Posterior cingulate gyrus (tissue), 11 donors: ENCODE measurements at regions not wholly inside any gene's neighbourhood (a gene's known extent, or its start where the extent isn't known, plus 50 kb on each side); places are given as distances from the start of the nearest gene placed in this dataset.
"Not testable (repeated sequence)": the region's sequence is repeated elsewhere in the genome, so short reads cannot be mapped to it uniquely, and the experiment has no call there.

ENCODE experiments used
- DNase-seq, 10 donors: peaks; one replicate each; pipeline versions ENCODE4 v3.0.0 to v3.0.0-alpha.2; 2020 to 2021; ENCODE audit warnings: mixed read lengths in 3 of 10
- intact Hi-C: fragments of 100-400 bp; cut with DNase I; formaldehyde crosslinking; loops from one replicate; pipeline ENCODE4 v1.15.1; 2023

GRCh38 chr9:106172265-106172664 is 477.9 kb downstream of the TMEM38B start:
- no peak for DNase-seq
- intact Hi-C loops, result no loop called here

GRCh38 chr9:106174346-106174745 is 480.0 kb downstream of the TMEM38B start:
- DNase-seq, result no peak
- intact Hi-C loops, result no loop called here

DNA sequence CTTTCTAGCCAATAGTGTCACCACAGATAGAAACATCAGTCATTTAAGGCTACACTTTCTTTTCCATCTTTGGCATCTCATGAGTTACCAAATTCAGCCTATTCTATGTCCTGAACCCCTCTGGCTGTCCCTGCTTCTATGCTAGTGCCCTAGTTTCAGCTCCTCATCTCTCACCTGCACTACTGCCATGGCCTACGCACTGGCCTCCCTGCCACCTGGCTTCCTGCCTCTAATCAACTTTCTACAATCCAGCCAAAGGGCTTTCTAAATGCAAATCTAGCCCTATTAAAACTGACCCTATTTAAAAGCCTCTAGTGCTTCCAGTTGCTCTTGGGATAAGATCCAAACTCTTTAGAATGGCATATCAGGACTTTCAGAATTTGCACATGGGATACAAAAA is 482.9 kb downstream of the TMEM38B start:
- DNase-seq, result peak in 4 of 10 donors; percentile 13 to 78 (median 42)
- intact Hi-C loops, result no loop called here

DNA sequence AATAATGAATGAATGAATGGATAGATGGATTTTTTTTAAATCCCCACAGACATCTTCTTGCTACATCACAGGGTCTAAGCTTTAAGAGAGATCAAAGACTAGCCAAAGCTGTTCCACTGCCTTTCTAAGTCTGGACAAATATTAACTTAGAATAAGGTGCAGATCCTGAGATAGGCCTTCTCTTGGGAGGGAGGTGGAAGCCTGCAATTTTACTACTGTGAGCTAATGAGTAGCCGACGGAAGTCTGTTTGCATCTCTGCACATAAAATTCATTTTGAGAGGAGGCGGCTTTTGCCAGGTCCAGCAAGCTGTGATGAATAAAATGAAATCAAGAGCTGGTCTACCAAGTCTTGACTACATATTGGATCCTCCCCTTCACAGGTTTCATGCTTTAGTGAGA is 484.9 kb downstream of the TMEM38B start:
- intact Hi-C loops, result no loop called here
- DNase-seq, result no peak

DNA sequence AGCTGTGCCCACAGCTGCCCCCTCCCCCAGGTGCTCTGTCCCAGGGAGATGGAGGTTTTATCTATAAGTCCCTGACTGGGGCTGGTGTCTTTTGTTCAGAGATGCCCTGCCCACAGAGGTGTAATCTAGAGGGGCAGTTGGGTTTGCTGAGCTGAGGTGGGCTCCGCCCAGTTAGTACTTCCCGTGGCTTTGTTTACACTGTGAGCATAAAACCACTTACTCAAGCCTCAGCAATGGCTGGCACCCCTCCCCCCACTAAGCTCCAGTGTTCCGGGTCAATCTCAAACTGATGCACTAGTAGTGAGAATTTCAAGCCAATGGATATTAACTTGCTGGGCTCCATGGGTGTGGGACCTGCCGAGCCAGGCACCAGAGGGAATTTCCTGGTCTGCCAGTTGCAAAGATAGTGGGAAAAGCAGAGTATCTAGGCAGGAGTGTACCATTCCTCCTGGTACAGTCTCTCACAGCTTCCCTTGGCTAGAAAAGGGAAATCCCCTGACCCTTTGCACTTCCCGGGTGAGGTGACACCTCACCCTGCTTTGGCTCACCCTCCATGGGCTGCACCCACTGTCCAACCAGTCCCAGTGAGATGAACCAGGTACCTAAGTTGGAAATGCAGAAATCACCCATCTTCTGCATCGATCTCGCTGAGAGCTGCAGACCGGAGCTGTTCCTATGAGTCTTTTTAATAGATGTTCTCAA is 509.6 kb downstream of the TMEM38B start:
- DNase-seq, intact Hi-C loops: not testable (repeated sequence)

- no peak for DNase-seq
- intact Hi-C loops, result no loop called here
Observed at GRCh38 chr9:106207298-106207697, 513.0 kb downstream of the TMEM38B start.

GRCh38 chr9:106218427-106218826 is 524.1 kb downstream of the TMEM38B start:
- intact Hi-C loops, result no loop called here
- no peak for DNase-seq

DNA sequence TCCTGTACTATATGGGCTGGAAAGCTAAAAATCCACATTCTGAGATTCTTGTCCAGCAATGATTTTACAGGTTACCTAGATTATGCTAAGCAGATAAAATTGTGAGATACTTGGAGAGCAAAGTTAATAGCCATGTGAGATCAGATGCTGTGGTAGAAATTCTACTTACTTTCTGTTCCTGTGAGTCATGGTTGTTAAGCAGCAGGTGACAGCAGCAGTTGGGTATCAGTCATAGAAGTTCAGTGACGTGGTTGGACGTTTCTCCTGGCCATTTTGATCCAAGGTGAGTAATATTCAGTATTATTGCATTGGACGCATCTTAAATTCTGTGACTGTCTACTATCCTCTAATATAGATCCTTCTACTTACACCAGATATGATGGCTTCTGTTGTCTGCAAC is 524.5 kb downstream of the TMEM38B start:
- intact Hi-C loops, result no loop called here
- no peak for DNase-seq

DNA sequence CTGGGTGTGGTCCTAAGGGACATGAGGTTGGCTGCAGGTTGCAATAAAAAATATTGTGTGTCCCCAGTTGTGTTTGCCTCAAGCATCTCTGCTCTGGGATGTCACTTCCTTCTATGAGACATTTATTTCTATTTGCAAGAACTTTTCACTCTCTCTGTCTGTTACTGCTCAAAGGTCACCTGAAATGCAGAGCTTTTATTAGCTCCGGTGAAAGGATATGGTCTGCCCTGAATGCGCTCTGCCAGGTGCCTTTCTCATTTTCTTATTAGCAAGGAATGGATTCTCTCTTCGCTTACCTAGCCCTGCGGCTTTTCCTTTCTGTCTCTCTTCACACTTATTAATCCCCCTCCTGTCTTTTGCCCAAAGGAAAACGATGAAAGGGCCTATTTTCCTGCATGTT is 526.1 kb downstream of the TMEM38B start:
- intact Hi-C loops, result no loop called here
- no peak for DNase-seq

DNA sequence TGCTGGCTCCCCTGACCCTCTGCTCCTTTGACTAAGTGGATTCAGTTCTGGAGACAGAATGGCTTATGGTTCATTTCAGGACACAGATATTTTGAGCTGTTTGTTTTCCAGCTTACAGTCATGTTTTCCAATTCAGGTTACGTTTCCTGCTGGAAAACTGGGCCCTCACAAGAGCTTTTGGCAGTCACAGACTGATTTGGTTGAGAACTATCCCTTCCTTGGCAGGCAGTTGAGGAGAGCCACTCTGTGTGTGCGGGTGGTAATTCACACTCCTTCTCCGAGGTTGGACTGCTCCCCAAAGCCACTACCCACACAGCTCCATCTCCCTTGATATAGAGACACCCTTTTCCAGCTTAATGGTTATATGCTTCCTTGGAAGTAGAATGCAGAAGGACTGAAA is 534.5 kb downstream of the TMEM38B start:
- intact Hi-C loops, result no loop called here
- DNase-seq, result peak in 9 of 10 donors; percentile 16 to 92 (median 56)

- DNase-seq, result no peak
- intact Hi-C loops, result no loop called here
Observed at GRCh38 chr9:106233116-106233515, 538.8 kb downstream of the TMEM38B start.

GRCh38 chr9:106260908-106261307 is 566.6 kb downstream of the TMEM38B start:
- DNase-seq, result peak in 2 of 10 donors; percentile 59 to 77
- intact Hi-C loops, result not testable (repeated sequence)

DNA sequence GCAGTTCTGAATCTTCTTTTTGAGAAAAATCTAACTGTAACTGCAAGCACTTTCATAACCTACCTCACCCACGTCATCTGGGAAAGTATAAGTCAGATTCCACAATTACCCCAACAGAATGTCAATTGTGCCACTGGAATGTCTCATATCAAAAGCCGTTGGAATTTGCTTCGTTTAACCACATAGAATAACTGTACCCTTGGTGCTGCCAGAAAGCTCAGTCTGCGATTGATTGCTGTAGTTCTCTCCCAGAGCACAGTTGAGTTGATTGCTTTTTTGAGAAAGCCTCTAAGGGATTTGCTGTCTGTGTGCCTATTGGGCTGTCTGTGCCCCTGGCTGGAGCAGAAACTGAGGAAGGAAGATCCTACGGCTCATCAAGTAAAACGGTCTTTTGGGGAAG is 583.6 kb downstream of the TMEM38B start:
- DNase-seq, result no peak
- intact Hi-C loops, result no loop called here

- no peak for DNase-seq
- intact Hi-C loops, result loop anchor here (5.0 kb wide), 1 partner anchor 579 kb away; the partner anchor contains the start of gene ZNF462
Observed at GRCh38 chr9:106283769-106284168, 579.2 kb upstream of the ZNF462 start.

DNA sequence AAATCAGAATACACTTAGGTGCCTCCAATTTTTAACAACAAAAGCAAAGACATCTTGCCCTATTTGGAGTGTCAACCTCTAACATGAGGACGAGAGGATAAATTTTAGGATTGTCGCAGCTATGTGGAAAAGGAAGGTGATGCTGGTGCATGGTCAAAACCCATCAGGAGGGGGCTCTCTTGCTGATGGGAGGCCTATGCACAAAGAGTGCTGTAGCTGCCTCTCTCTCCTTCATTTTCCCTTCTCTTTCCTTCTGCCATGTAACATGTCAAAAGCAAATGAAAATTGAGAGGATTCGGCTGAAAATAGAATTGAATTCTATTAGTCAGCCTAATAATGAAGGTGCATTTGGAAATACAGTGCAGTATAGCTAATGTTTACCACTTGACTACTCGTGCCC is 578.7 kb upstream of the ZNF462 start:
- DNase-seq, result peak in 3 of 10 donors; percentile 19 to 75 (median 34)
- intact Hi-C loops, result loop anchor here (5.0 kb wide), 1 partner anchor 578 kb away; the partner anchor contains the start of gene ZNF462

DNA sequence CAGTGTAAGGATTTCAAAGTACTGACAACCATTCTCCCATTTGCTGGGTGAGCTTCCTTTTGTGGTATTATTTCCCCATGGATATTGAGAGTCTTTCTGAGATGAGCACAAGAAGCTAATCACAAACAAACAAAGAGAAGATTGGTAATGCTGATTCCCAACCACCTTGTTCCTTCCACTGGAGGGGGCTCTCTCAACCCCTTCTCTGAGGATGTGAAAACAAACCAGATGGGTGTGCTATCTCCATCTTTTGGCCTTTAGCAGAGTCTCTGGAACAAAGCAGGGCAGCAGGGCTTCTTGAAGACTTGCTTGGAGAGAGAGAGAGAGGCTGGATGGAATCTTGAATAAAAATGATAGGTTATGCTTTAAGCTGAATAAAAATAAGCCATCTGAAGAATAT is 576.7 kb upstream of the ZNF462 start:
- peak in 5 of 10 donors; percentile 14 to 67 (median 33) for DNase-seq
- intact Hi-C loops, result no loop called here

DNA sequence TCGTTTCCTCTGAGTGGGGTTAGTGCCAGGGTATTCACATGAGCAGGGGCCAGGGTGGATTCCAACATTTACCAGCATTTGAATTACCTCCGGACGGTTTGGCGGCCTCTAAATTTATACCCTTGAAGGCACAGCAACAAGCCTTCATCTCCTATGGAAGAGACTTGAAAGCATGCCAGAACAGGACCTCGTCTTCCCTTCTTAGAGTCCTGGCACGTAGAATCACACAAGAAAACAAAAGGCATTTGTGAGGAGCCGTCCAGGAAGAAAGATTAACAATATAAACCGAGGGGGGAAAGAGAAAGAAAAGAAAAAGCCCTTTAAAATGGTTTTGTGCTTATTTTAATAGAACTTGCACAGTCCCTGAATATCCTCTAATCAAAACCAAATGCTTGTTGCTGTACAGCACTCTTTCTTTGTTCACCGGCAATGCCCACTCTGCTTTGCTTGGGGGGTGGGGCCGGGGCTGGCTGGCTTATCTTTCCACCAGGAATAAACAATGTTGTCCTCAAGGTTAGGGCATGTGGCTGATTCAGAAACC is 575.8 kb upstream of the ZNF462 start:
- intact Hi-C loops, result no loop called here
- peak in 4 of 10 donors; percentile 13 to 63 (median 38) for DNase-seq

DNA sequence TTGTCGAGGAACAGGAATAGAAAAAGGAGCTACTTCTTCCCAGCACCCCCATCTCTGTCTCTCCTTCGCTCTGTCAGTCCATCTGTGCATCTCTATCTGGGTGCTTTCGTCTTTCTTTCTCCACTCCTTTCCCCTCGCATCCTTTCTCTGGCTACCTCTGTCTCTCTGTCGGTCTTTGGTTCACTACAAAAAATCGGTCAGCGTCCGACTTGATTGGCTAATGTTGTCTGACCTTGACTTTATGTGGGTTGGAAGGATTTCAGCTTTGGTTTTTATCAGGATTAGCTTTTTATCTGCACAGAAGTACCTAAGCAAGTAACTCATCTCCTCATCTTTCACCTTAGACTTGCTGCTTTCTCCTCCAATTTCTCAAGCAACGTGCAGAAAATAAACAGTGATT is 575.2 kb upstream of the ZNF462 start:
- intact Hi-C loops, result no loop called here
- DNase-seq, result no peak

GRCh38 chr9:106288689-106289088 is 574.3 kb upstream of the ZNF462 start:
- DNase-seq, result peak in 1 of 10 donors; percentile 51
- intact Hi-C loops, result no loop called here

GRCh38 chr9:106291786-106292185 is 571.2 kb upstream of the ZNF462 start:
- intact Hi-C loops, result no loop called here

GRCh38 chr9:106296426-106296825 is 566.5 kb upstream of the ZNF462 start:
- intact Hi-C loops, result no loop called here
- no peak for DNase-seq

More at GRCh38 chr9:106291786-106292185, 571.2 kb upstream of the ZNF462 start:
- DNase-seq, result no peak

DNA sequence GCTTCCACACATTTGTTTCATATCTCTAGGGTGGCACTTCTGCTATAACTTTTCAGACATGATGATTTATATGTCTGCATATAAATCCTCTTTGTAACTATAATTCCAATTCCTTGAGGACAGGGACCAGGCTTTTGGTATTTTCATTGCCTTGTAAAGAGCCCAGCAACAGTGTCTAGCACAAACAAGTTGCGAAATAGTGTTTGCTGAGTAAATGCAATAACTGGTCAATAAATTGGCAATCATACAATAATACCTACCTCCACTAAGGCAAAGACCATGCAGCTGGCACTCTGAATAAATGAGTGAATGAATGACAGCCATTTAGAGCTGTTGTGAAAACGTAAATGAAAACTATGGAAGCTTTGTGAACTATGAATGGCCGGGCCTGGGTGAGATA is 564.0 kb upstream of the ZNF462 start:
- intact Hi-C loops, result no loop called here
- no peak for DNase-seq
